HG02852 (cell line): ENCODE measurements at regions not wholly inside any gene's neighbourhood (a gene's known extent, or its start where the extent isn't known, plus 50 kb on each side); places are given as distances from the start of the nearest gene placed in this dataset.
"Not testable (repeated sequence)": the region's sequence is repeated elsewhere in the genome, so short reads cannot be mapped to it uniquely, and the experiment has no call there.

Experiments used
- ATAC-seq: cut with Tn5 transposase; IDR thresholded peaks from one replicate; pipeline ENCODE4 v1.9.1; 2021; ENCODE audit warnings: mild to moderate bottlenecking, moderate library complexity; ENCODE audit not compliant: unreplicated experiment

- ATAC-seq, result no peak
Observed at GRCh38 chr14:83255015-83255726, 1721.5 kb upstream of the SEL1L start.

GRCh38 chr14:83255727-83256090 lies 1722.1 kb upstream of the SEL1L start:
- no peak for ATAC-seq

- no peak for ATAC-seq
Observed at GRCh38 chr14:83257466-83258439, 1724.1 kb upstream of the SEL1L start.

- ATAC-seq, result no peak
Observed at GRCh38 chr14:83260751-83261150, 1727.1 kb upstream of the SEL1L start.

GRCh38 chr14:83269583-83269982 lies 1735.9 kb upstream of the SEL1L start:
- ATAC-seq, result no peak

- ATAC-seq, result no peak
Observed at GRCh38 chr14:83271663-83272062, 1738.0 kb upstream of the SEL1L start.

- no peak for ATAC-seq
Observed at GRCh38 chr14:83280719-83281118, 1747.1 kb upstream of the SEL1L start.

GRCh38 chr14:83282706-83283105 lies 1749.1 kb upstream of the SEL1L start:
- no peak for ATAC-seq

GRCh38 chr14:83287300-83287699 lies 1753.6 kb upstream of the SEL1L start:
- no peak for ATAC-seq

- no peak for ATAC-seq
Observed at GRCh38 chr14:83289390-83289789, 1755.7 kb upstream of the SEL1L start.

GRCh38 chr14:83289896-83290295 lies 1756.2 kb upstream of the SEL1L start:
- no peak for ATAC-seq

- ATAC-seq, result no peak
Observed at GRCh38 chr14:83290447-83290846, 1756.8 kb upstream of the SEL1L start.

- no peak for ATAC-seq
Observed at GRCh38 chr14:83291714-83292113, 1758.1 kb upstream of the SEL1L start.

- no peak for ATAC-seq
Observed at GRCh38 chr14:83294941-83295340, 1761.3 kb upstream of the SEL1L start.

- ATAC-seq, result no peak
Observed at GRCh38 chr14:83297361-83297760, 1763.7 kb upstream of the SEL1L start.

- not testable (repeated sequence) for ATAC-seq
Observed at GRCh38 chr14:83298016-83298415, 1764.4 kb upstream of the SEL1L start.

- no peak for ATAC-seq
Observed at GRCh38 chr14:83300476-83301064, 1766.9 kb upstream of the SEL1L start.

- no peak for ATAC-seq
Observed at GRCh38 chr14:83301791-83302190, 1768.1 kb upstream of the SEL1L start.

- ATAC-seq, result no peak
Observed at GRCh38 chr14:83309211-83309610, 1775.6 kb upstream of the SEL1L start.

- no peak for ATAC-seq
Observed at GRCh38 chr14:83309833-83310232, 1776.2 kb upstream of the SEL1L start.

- ATAC-seq, result no peak
Observed at GRCh38 chr14:83312511-83312910, 1778.9 kb upstream of the SEL1L start.

- no peak for ATAC-seq
Observed at GRCh38 chr14:83314764-83315163, 1781.1 kb upstream of the SEL1L start.
